H4 (cell line): ENCODE measurements at regions not wholly inside any gene's neighbourhood (a gene's known extent, or its start where the extent isn't known, plus 50 kb on each side); places are given as distances from the start of the nearest gene placed in this dataset.
A peak's percentile ranks its signal among the peaks of the same experiment; 100 is the strongest.

Source experiments
- DNase-seq: peaks from one replicate; pipeline ENCODE4 v3.0.0-alpha.2; 2015; ENCODE audit warnings: low spot score

DNA sequence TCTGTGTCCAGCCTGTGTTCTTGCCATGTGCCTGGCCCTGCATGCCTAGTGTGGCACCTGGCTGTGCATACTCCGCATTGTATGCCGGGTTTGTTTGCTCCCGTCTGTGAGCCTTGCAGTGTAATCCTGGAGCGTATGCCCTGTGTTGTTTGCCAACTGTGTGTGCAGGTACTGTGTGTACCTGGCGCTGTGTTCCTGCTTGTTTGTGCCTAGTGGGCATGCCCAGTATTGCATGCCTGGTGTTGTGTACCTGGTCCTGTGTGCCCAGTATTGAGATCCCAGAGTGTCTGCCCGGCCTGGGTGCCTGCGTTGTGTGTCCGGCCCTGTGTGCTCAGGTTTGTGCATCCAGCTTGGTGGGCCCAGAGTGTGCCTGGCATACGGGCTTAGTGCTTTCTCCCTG, 54.5 kb upstream of the CHRNA7 start:
- no peak for DNase-seq

DNA sequence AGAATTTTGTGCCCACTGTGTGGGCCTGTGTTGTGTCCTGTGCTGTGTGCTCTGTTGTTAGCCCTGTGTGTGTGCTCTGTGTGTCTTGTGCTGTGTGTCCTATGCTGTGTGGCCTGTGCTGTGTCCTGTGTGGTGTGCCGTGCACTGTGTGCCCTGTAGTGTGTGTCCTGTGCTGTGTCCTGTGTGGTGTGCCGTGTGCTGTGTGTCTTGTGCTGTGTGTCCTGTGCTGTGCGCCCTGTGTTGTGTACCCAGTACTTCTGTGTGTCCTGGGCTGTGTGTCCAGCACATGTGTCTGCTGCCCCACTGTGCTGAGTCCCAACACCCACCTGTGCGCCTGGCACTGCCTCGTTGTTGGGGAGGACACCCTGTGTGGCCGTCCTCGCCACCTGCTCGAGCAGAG, 53.2 kb upstream of the CHRNA7 start:
- DNase-seq = no peak

DNA sequence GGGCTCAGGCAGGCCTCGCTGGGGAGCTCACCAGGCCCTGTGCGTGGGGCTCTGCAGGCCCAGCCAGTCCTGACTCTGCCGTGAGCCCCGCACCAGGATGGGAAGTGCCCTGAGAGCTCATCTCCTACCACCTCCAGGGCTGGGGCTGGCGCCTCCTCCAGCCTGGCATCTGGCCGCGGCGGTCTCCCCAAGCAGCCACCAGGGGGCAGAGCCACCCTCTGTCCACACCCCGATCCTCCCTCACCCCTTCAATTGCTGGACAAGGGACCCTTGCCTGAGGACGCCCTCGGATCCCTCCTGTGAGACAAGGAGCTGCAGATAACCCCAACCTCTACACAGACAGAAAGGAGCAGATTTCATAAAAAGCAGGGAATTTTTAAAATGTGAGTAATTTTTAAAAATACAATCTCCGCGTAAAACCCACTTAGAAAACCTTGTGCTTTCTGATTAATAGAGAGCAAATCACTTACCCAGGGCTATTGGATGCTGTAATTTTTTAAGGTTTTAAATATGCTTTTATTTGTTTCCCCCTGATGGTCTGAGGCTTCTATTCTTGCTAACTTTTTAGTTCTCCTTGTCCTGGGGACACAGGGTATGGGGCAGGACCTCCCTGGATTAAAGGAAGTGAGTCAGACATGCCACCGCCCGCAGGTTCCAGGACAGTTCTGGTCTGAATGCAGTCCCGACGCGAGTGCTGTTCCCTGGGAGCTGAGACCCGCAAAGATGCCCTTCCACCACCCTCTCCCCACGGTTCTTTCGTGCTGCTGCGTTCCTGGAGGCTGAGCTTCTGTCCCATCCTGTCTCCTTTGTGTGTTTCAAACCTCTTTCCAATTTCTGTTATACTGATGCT, 52.3 kb upstream of the CHRNA7 start:
- DNase-seq = peak; percentile 54
